ENCODE measurements at regions not wholly inside any gene's neighbourhood (a gene's known extent, or its start where the extent isn't known, plus 50 kb on each side); places are given as distances from the start of the nearest gene placed in this dataset.

- no peaks in the 10 kb centered on the region for H3K79me2 ChIP-seq (ENCODE audit: control insufficient read depth, insufficient read depth, low read length)
- WGBS (ENCODE audit: insufficient coverage, insufficient replicate concordance, low lambda C conversion rate, missing lambda C conversion rate), result 97% methylated on average over 4 of the region's 4 CpGs
- intact Hi-C loops (cut with micrococcal nuclease; ENCODE audit: unreplicated experiment) (no loop called here), in situ Hi-C loops (cut with MboI) (no loop called here)
- ATAC-seq, result no peak
- BruUV-seq (replicated peaks), result no TSS peak
- no peaks in the 10 kb centered on the region for H3K9me3 ChIP-seq (replicated peaks; ENCODE audit: control insufficient read depth, insufficient read depth, low read length)
- TF ChIP-seq SMARCA5 (IDR thresholded peaks at IDR 0.05), result no peak
- no peaks in the 10 kb centered on the region for H3K27me3 ChIP-seq (replicated peaks in 1 of 2; ENCODE audit: control insufficient read depth in 2 of 2, insufficient read depth in 2 of 2, low read length in 1 of 2)
- no peaks in the 10 kb centered on the region for H4K20me1 ChIP-seq (ENCODE audit: control insufficient read depth, insufficient read depth)
- no peaks in the 10 kb centered on the region for H3K4me1 ChIP-seq (ENCODE audit: control insufficient read depth, insufficient read depth, low read length)
- H3K27ac ChIP-seq (ENCODE audit: control insufficient read depth, insufficient read depth), result no peak overlapping the region
- no peak overlapping the region for H3K4me2 ChIP-seq (ENCODE audit: control insufficient read depth, insufficient read depth)
- CTCF ChIA-PET, result no interaction called here
- no peak overlapping the region for H3K4me3 ChIP-seq
- no peak for FAIRE-seq
- RAD21 ChIA-PET (ENCODE audit: unreplicated experiment), result no interaction called here
- no peaks in the 10 kb centered on the region for H3K36me3 ChIP-seq (ENCODE audit: control insufficient read depth in 2 of 2, insufficient read depth in 2 of 2, low read length in 1 of 2)
- POLR2A ChIA-PET, result no interaction called here
- no peak overlapping the region for H2AFZ ChIP-seq (ENCODE audit: control insufficient read depth, low read depth, low read length)
- DNase-seq (ENCODE audit: low read depth, low spot score), result no peak
- SMC1A ChIA-PET (ENCODE audit: uncharacterized antibody, unreplicated experiment), result no interaction called here
- H3K9ac ChIP-seq (ENCODE audit: control insufficient read depth, insufficient read depth, low read length), result no peak overlapping the region
Observed at GRCh38 chr4:27836523-27836922, 975.9 kb downstream of the STIM2 start.

GRCh38 chr4:27843776-27844175 is 983.1 kb downstream of the STIM2 start:
- SMC1A ChIA-PET (ENCODE audit: uncharacterized antibody, unreplicated experiment), result interaction anchor here (1.0 to 1.2 kb wide), 2 partner anchors 8 to 125 kb away, joined by 3 read pairs; no protein-coding TSS in a partner anchor
- in situ Hi-C loops (cut with MboI) (loop anchor here (10.0 kb wide), 1 partner anchor 61 kb away; no protein-coding TSS in a partner anchor), intact Hi-C loops (cut with micrococcal nuclease; ENCODE audit: unreplicated experiment) (no loop called here)
- no peak overlapping the region for H3K4me3 ChIP-seq
- BruUV-seq (replicated peaks), result no TSS peak
- no peak overlapping the region for H3K9ac ChIP-seq (ENCODE audit: control insufficient read depth, insufficient read depth, low read length)
- no peak for ATAC-seq
- no peak overlapping the region for H3K4me2 ChIP-seq (ENCODE audit: control insufficient read depth, insufficient read depth)
- H3K4me1 ChIP-seq (ENCODE audit: control insufficient read depth, insufficient read depth, low read length), result no peaks in the 10 kb centered on the region
- POLR2A ChIA-PET, result no interaction called here
- no peaks in the 10 kb centered on the region for H3K27me3 ChIP-seq (replicated peaks in 1 of 2; ENCODE audit: control insufficient read depth in 2 of 2, insufficient read depth in 2 of 2, low read length in 1 of 2)
- H3K36me3 ChIP-seq (ENCODE audit: control insufficient read depth in 2 of 2, insufficient read depth in 2 of 2, low read length in 1 of 2), result no peaks in the 10 kb centered on the region
- H3K27ac ChIP-seq (ENCODE audit: control insufficient read depth, insufficient read depth), result no peak overlapping the region
- no peak for DNase-seq (ENCODE audit: low read depth, low spot score)
- CTCF ChIA-PET, result interaction anchor here (1.7 kb wide), 1 partner anchor 49 kb away, joined by 3 read pairs; no protein-coding TSS in a partner anchor
- no peaks in the 10 kb centered on the region for H4K20me1 ChIP-seq (ENCODE audit: control insufficient read depth, insufficient read depth)
- no peak for FAIRE-seq
- H2AFZ ChIP-seq (ENCODE audit: control insufficient read depth, low read depth, low read length), result no peak overlapping the region
- no peaks in the 10 kb centered on the region for H3K9me3 ChIP-seq (replicated peaks; ENCODE audit: control insufficient read depth, insufficient read depth, low read length)
- RAD21 ChIA-PET (ENCODE audit: unreplicated experiment), result no interaction called here
- no peaks in the 10 kb centered on the region for H3K79me2 ChIP-seq (ENCODE audit: control insufficient read depth, insufficient read depth, low read length)
- TF ChIP-seq MEF2A (IDR thresholded peaks at IDR 0.05; ENCODE audit: insufficient read depth, low read depth, low read length) (no peak), PAX5 (IDR thresholded peaks at IDR 0.05; ENCODE audit: borderline replicate concordance, low read depth, low read length) (no peak), NFXL1 (IDR thresholded peaks at IDR 0.05; ENCODE audit: borderline replicate concordance) (no peak), USF1 (IDR thresholded peaks at IDR 0.05; ENCODE audit: borderline replicate concordance, extremely low read length, insufficient read depth, low read depth, low read length) (no peak), NR2C1 (IDR thresholded peaks at IDR 0.05) (no peak), FOS (IDR thresholded peaks at IDR 0.05; ENCODE audit: borderline replicate concordance, extremely low read depth, insufficient read length) (no peak), ZNF384 (IDR thresholded peaks at IDR 0.05; ENCODE audit: borderline replicate concordance, low read depth, low read length) (no peak), IRF3 (IDR thresholded peaks at IDR 0.05) (no peak), HDAC6 (IDR thresholded peaks at IDR 0.05; ENCODE audit: unreplicated experiment) (no peak), REST (IDR thresholded peaks at IDR 0.05; ENCODE audit: low read depth, low read length) (no peak), JUND (IDR thresholded peaks at IDR 0.05; ENCODE audit: low read depth, low read length) (no peak), MAX (IDR thresholded peaks at IDR 0.05; ENCODE audit: low read depth, low read length) (no peak)

Measured in GM12878 (cell line).